Fibroblast of lung (primary cell): ENCODE measurements at regions not wholly inside any gene's neighbourhood (a gene's known extent, or its start where the extent isn't known, plus 50 kb on each side); places are given as distances from the start of the nearest gene placed in this dataset.

Source experiments
- DNase-seq, 2 donors: peaks; one replicate each; pipeline versions ENCODE4 v3.0.0 to v3.0.0-alpha.2; 2010; ENCODE audit warnings: low read depth in 2 of 2
- H2AFZ ChIP-seq: 2 replicates; pipeline ENCODE4 v1.5.1; 2012; ENCODE audit warnings: low read length, control low read depth, inconsistent platforms
- H3K27ac ChIP-seq: 2 replicates; pipeline ENCODE4 v1.5.1; 2011; ENCODE audit warnings: low read length, control low read depth; ENCODE audit not compliant: insufficient read depth
- H3K27me3 ChIP-seq: 2 replicates; pipeline ENCODE4 v1.5.1; 2011; ENCODE audit warnings: mild to moderate bottlenecking, low read length; ENCODE audit not compliant: control insufficient read depth, insufficient read depth
- H3K36me3 ChIP-seq: 2 replicates; pipeline ENCODE4 v1.5.1; 2011; ENCODE audit warnings: low read length; ENCODE audit not compliant: control insufficient read depth, insufficient read depth
- H3K4me1 ChIP-seq: 2 replicates; pipeline ENCODE4 v1.5.1; 2011; ENCODE audit warnings: low read length; ENCODE audit not compliant: control insufficient read depth, insufficient read depth; ENCODE audit errors: extremely low read depth
- H3K4me2 ChIP-seq: 2 replicates; pipeline ENCODE4 v1.5.1; 2011; ENCODE audit warnings: low read length, control low read depth; ENCODE audit not compliant: insufficient read depth; ENCODE audit errors: extremely low read depth
- H3K4me3 ChIP-seq, 4 experiments: fragments of 200-600 bp in 1 of 4; sonication (generic) in 1 of 4; replicated peaks in 1 of 4; 2 replicates each; pipeline ENCODE4 v1.5.1; 2011 to 2016; ENCODE audit warnings: low read length in 4 of 4, low read depth in 3 of 4, mild to moderate bottlenecking in 3 of 4, control low read depth in 2 of 4, inconsistent platforms in 1 of 4, mixed read lengths in 1 of 4; ENCODE audit not compliant: insufficient read depth in 1 of 4; ENCODE audit errors: control extremely low read depth in 1 of 4
- H3K79me2 ChIP-seq: 2 replicates; pipeline ENCODE4 v1.5.1; 2012; ENCODE audit warnings: mild to moderate bottlenecking, low read length, inconsistent platforms; ENCODE audit not compliant: control insufficient read depth, insufficient read depth
- H3K9ac ChIP-seq: 2 replicates; pipeline ENCODE4 v1.5.1; 2011; ENCODE audit warnings: mild to moderate bottlenecking, low read length, control low read depth; ENCODE audit not compliant: insufficient read depth
- H3K9me3 ChIP-seq: 2 replicates; pipeline ENCODE4 v1.5.1; 2012; ENCODE audit warnings: low read depth, low read length; ENCODE audit not compliant: control insufficient read depth, insufficient read depth
- H4K20me1 ChIP-seq: 2 replicates; pipeline ENCODE4 v1.5.1; 2011; ENCODE audit warnings: low read length; ENCODE audit not compliant: control insufficient read depth, insufficient read depth; ENCODE audit errors: extremely low read depth
- CTCF ChIP-seq, 2 donors: IDR thresholded peaks in 1 of 2; conservative IDR thresholded peaks in 1 of 2; 1 replicate in 1 of 2; 2 replicates in 1 of 2; pipeline ENCODE4 v1.5.1; 2011 to 2012; ENCODE audit warnings: low read length in 2 of 2, control low read depth in 1 of 2, inconsistent platforms in 1 of 2, low read depth in 1 of 2, mild to moderate bottlenecking in 1 of 2
- EZH2 ChIP-seq: IDR thresholded peaks from 2 replicates; pipeline ENCODE4 v1.5.1; 2012; ENCODE audit warnings: low read length, control low read depth, mild to moderate bottlenecking; ENCODE audit errors: missing control alignments

GRCh38 chr3:76321614-76322013 lies 536.3 kb upstream of the ZNF717 start:
- TF ChIP-seq CTCF (conservative IDR thresholded peaks at IDR 0.05 in 1 of 2, IDR thresholded peaks at IDR 0.05 in 1 of 2; ENCODE audit: low read depth in 1 of 2, low read length in 2 of 2) (no peak), EZH2 (no peak)
- Histone ChIP-seq H2AFZ (no peak overlapping the region), H3K4me1 (no peaks in the 10 kb centered on the region), H3K9ac (no peak overlapping the region), H3K36me3 (no peaks in the 10 kb centered on the region), H4K20me1 (no peaks in the 10 kb centered on the region), H3K79me2 (no peaks in the 10 kb centered on the region), H3K4me3 (no peak overlapping the region), H3K27ac (no peak overlapping the region), H3K4me2 (no peak overlapping the region), H3K9me3 (no peaks in the 10 kb centered on the region), H3K27me3 (no peaks in the 10 kb centered on the region)
- no peak for DNase-seq

DNA sequence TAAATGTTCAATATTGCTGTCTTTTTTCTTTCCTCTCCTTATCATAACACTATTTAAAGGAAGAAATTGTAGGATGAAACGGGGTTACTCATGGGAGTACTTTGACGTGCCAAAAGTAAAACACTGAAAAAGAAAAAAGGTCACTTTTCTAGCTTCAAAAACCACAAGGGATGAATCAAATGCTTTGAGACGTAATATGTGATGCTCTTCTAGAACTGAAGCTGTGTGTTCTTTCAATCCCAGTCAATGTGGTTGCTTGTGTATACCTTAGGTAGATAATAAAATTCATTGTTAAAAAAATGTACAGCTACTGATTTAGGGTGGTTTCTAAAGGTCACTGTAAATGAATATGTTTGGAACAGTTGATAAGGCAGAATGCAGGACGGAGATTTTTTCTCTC lies 538.8 kb upstream of the ZNF717 start:
- H3K79me2 ChIP-seq, result no peaks in the 10 kb centered on the region
- H3K4me1 ChIP-seq, result no peaks in the 10 kb centered on the region
- H3K4me2 ChIP-seq, result no peak overlapping the region
- no peaks in the 10 kb centered on the region for H4K20me1 ChIP-seq
- H3K9ac ChIP-seq, result no peak overlapping the region
- H3K27me3 ChIP-seq, result no peaks in the 10 kb centered on the region
- H2AFZ ChIP-seq, result no peak overlapping the region
- peak in 1 of 2 donors; percentile 4 for DNase-seq
- no peaks in the 10 kb centered on the region for H3K9me3 ChIP-seq
- no peak overlapping the region for H3K4me3 ChIP-seq
- H3K27ac ChIP-seq, result no peak overlapping the region
- H3K36me3 ChIP-seq, result no peaks in the 10 kb centered on the region
- TF ChIP-seq CTCF (conservative IDR thresholded peaks at IDR 0.05 in 1 of 2, IDR thresholded peaks at IDR 0.05 in 1 of 2; ENCODE audit: low read depth in 1 of 2, low read length in 2 of 2) (no peak), EZH2 (no peak)

- H3K36me3 ChIP-seq, result no peaks in the 10 kb centered on the region
- DNase-seq, result no peak
Observed at GRCh38 chr3:76345878-76346277, 560.5 kb upstream of the ZNF717 start.

More at GRCh38 chr3:76345878-76346277, 560.5 kb upstream of the ZNF717 start:
- H2AFZ ChIP-seq, result no peak overlapping the region
- TF ChIP-seq CTCF (conservative IDR thresholded peaks at IDR 0.05 in 1 of 2, IDR thresholded peaks at IDR 0.05 in 1 of 2; ENCODE audit: low read depth in 1 of 2, low read length in 2 of 2) (no peak), EZH2 (no peak)
- no peaks in the 10 kb centered on the region for H3K27me3 ChIP-seq
- H3K9ac ChIP-seq, result no peak overlapping the region
- H3K27ac ChIP-seq, result no peak overlapping the region
- H3K4me1 ChIP-seq, result no peaks in the 10 kb centered on the region
- H3K9me3 ChIP-seq, result no peaks in the 10 kb centered on the region
- H3K79me2 ChIP-seq, result no peaks in the 10 kb centered on the region
- no peak overlapping the region for H3K4me3 ChIP-seq
- no peak overlapping the region for H3K4me2 ChIP-seq
- no peaks in the 10 kb centered on the region for H4K20me1 ChIP-seq
